Testis (tissue), 2 donors: ENCODE measurements at regions not wholly inside any gene's neighbourhood (a gene's known extent, or its start where the extent isn't known, plus 50 kb on each side); places are given as distances from the start of the nearest gene placed in this dataset.

Source experiments
- DNase-seq: peaks from one replicate; pipeline ENCODE4 v3.0.0-alpha.2; 2019
- H3K27ac ChIP-seq, 2 donors: fragments of 200-600 bp; sonication (generic); one replicate each; pipeline ENCODE4 v1.5.1; 2019
- H3K27me3 ChIP-seq: fragments of 200-600 bp; sonication (generic); one replicate; pipeline ENCODE4 v1.5.1; 2019
- H3K36me3 ChIP-seq: fragments of 200-600 bp; sonication (generic); one replicate; pipeline ENCODE4 v1.5.1; 2017; ENCODE audit warnings: low read depth; ENCODE audit errors: missing control alignments
- H3K4me1 ChIP-seq: fragments of 200-600 bp; sonication (generic); one replicate; pipeline ENCODE4 v1.5.1; 2019
- H3K4me3 ChIP-seq, 2 donors: fragments of 200-600 bp; sonication (generic); one replicate each; pipeline ENCODE4 v1.5.1; 2017 to 2019
- H3K9me3 ChIP-seq: fragments of 200-600 bp; sonication (generic); one replicate; pipeline ENCODE4 v1.5.1; 2017
- CTCF ChIP-seq, 3 experiments: fragments of 450-650 bp in 2 of 3; fragments of 200-600 bp in 1 of 3; sonication (generic) in 1 of 3; IDR thresholded peaks; one replicate each; pipeline ENCODE4 v1.5.1; 2016 to 2019; ENCODE audit warnings: antibody characterized with exemption in 3 of 3, mild to moderate bottlenecking in 2 of 3, moderate library complexity in 1 of 3
- POLR2A ChIP-seq: fragments of 450-650 bp; IDR thresholded peaks from one replicate; pipeline ENCODE4 v1.6.1; 2017; ENCODE audit warnings: antibody characterized with exemption, mild to moderate bottlenecking, moderate library complexity
- WGBS, 2 donors: methylation state at CpG; one replicate each; pipeline ENCODE4 v1.1.5; 2018; 5-methylcytosine and 5-hydroxymethylcytosine counted together
- intact Hi-C: fragments of 100-400 bp; cut with DNase I; formaldehyde crosslinking; loops from one replicate; pipeline ENCODE4 v1.15.1; 2023; ENCODE audit warnings: low total_unique reads

- Histone ChIP-seq H3K27ac (no peak overlapping the region), H3K36me3 (no peaks in the 10 kb centered on the region), H3K4me1 (no peaks in the 10 kb centered on the region), H3K4me3 (no peak overlapping the region), H3K27me3 (no peaks in the 10 kb centered on the region), H3K9me3 (no peaks in the 10 kb centered on the region)
- WGBS, 2 donors, result 47 to 61% methylated on average over 14 of the region's 14 CpGs
- TF ChIP-seq CTCF (IDR thresholded peaks at IDR 0.05), result no peak
- no peak for TF ChIP-seq POLR2A
- intact Hi-C loops, result no loop called here
- no peak for DNase-seq
Observed at GRCh38 chr13:99746637-99747402, 224.7 kb downstream of the ZIC5 start.

GRCh38 chr13:99743094-99743493 lies 228.5 kb downstream of the ZIC5 start:
- no peak for TF ChIP-seq CTCF (IDR thresholded peaks at IDR 0.05)
- TF ChIP-seq POLR2A, result no peak
- no peaks in the 10 kb centered on the region for H3K36me3 ChIP-seq
- H3K27ac ChIP-seq, result no peak overlapping the region
- H3K27me3 ChIP-seq, result no peaks in the 10 kb centered on the region
- DNase-seq, result no peak
- no peak overlapping the region for H3K4me3 ChIP-seq
- H3K4me1 ChIP-seq, result no peaks in the 10 kb centered on the region
- H3K9me3 ChIP-seq, result no peaks in the 10 kb centered on the region
- intact Hi-C loops, result no loop called here
- WGBS, 2 donors, result 75 to 79% methylated on average over 4 of the region's 4 CpGs

GRCh38 chr13:99741960-99742359 lies 229.6 kb downstream of the ZIC5 start:
- no peak for DNase-seq
- Histone ChIP-seq H3K27me3 (no peaks in the 10 kb centered on the region), H3K9me3 (no peaks in the 10 kb centered on the region), H3K4me3 (no peak overlapping the region), H3K4me1 (no peaks in the 10 kb centered on the region), H3K27ac (no peak overlapping the region), H3K36me3 (no peaks in the 10 kb centered on the region)
- WGBS, 2 donors, result 57 to 59% methylated on average over 6 of the region's 6 CpGs
- TF ChIP-seq POLR2A, result no peak
- TF ChIP-seq CTCF (IDR thresholded peaks at IDR 0.05), result no peak
- intact Hi-C loops, result no loop called here

GRCh38 chr13:99740251-99740979 lies 231.2 kb downstream of the ZIC5 start:
- 85 to 88% methylated on average over 17 of the region's 17 CpGs for WGBS, 2 donors

More at GRCh38 chr13:99740251-99740979, 231.2 kb downstream of the ZIC5 start:
- no peak for TF ChIP-seq CTCF (IDR thresholded peaks at IDR 0.05)
- TF ChIP-seq POLR2A, result no peak
- intact Hi-C loops, result no loop called here
- Histone ChIP-seq H3K4me3 (no peak overlapping the region), H3K4me1 (no peaks in the 10 kb centered on the region), H3K27me3 (no peaks in the 10 kb centered on the region), H3K9me3 (no peaks in the 10 kb centered on the region), H3K36me3 (no peaks in the 10 kb centered on the region), H3K27ac (no peak overlapping the region)
- DNase-seq, result no peak
